Frontal cortex (tissue), 3 donors: ENCODE measurements at regions not wholly inside any gene's neighbourhood (a gene's known extent, or its start where the extent isn't known, plus 50 kb on each side); places are given as distances from the start of the nearest gene placed in this dataset.
A peak's percentile ranks its signal among the peaks of the same experiment; 100 is the strongest.

ENCODE experiments used
- DNase-seq, 2 donors: peaks; one replicate each; pipeline ENCODE4 v3.0.0; 2012; ENCODE audit warnings: low spot score in 2 of 2
- FAIRE-seq: peaks from 2 replicates; lab custom pipeline; 2012; peaks lifted over from hg19 to GRCh38; lab: Jason Lieb, UNC
- donor health status: control.
- donor health status: control.
- donor health status: control.

- FAIRE-seq (no peak), DNase-seq (no peak)
These were observed 429.4 kb upstream of the MAF start for GRCh38 chr16:80029761-80030481.

GRCh38 chr16:80029381-80029630 is 428.8 kb upstream of the MAF start:
- FAIRE-seq (no peak), DNase-seq (no peak)

- DNase-seq, result no peak
- FAIRE-seq, result no peak
These were observed 428.2 kb upstream of the MAF start for GRCh38 chr16:80028581-80029380.

GRCh38 chr16:80027007-80027965 is 426.7 kb upstream of the MAF start:
- no peak for FAIRE-seq
- peak in 1 of 2 donors; percentile 33 for DNase-seq

- FAIRE-seq, result no peak
- no peak for DNase-seq
These were observed 424.7 kb upstream of the MAF start for GRCh38 chr16:80025236-80025635.

- DNase-seq (no peak), FAIRE-seq (no peak)
These were observed 423.9 kb upstream of the MAF start for GRCh38 chr16:80024443-80024842.

- no peak for FAIRE-seq
- DNase-seq, result no peak
These were observed 423.3 kb upstream of the MAF start for GRCh38 chr16:80023865-80024264.

- DNase-seq, result no peak
- FAIRE-seq, result no peak
These were observed 418.9 kb upstream of the MAF start for GRCh38 chr16:80019395-80019794.

- FAIRE-seq, result no peak
- no peak for DNase-seq
These were observed 417.9 kb upstream of the MAF start for GRCh38 chr16:80018466-80018865.

GRCh38 chr16:80016731-80017326 is 416.3 kb upstream of the MAF start:
- FAIRE-seq, result no peak

GRCh38 chr16:80015566-80015965 is 415.0 kb upstream of the MAF start:
- FAIRE-seq (no peak), DNase-seq (no peak)

More at GRCh38 chr16:80016731-80017326, 416.3 kb upstream of the MAF start:
- no peak for DNase-seq

GRCh38 chr16:80014241-80014939 is 413.9 kb upstream of the MAF start:
- DNase-seq, result no peak
- no peak for FAIRE-seq

GRCh38 chr16:80012586-80012985 is 412.0 kb upstream of the MAF start:
- FAIRE-seq, result no peak
- no peak for DNase-seq

- FAIRE-seq (no peak), DNase-seq (no peak)
These were observed 409.6 kb upstream of the MAF start for GRCh38 chr16:80009971-80010659.

- FAIRE-seq (no peak), DNase-seq (no peak)
These were observed 408.3 kb upstream of the MAF start for GRCh38 chr16:80008857-80009256.

GRCh38 chr16:80007231-80007630 is 406.7 kb upstream of the MAF start:
- FAIRE-seq (no peak), DNase-seq (no peak)

GRCh38 chr16:80006241-80007215 is 406.0 kb upstream of the MAF start:
- FAIRE-seq, result no peak
- no peak for DNase-seq

- DNase-seq (no peak), FAIRE-seq (no peak)
These were observed 403.6 kb upstream of the MAF start for GRCh38 chr16:80004113-80004512.
